GM23338 (cell line): ENCODE measurements at regions not wholly inside any gene's neighbourhood (a gene's known extent, or its start where the extent isn't known, plus 50 kb on each side); places are given as distances from the start of the nearest gene placed in this dataset.

Experiments
- ATAC-seq: fragments of 200-7000 bp; cut with Tn5 transposase; 3 replicates; pipeline ENCODE4 v1.9.1; 2020
- DNase-seq: peaks from one replicate; pipeline ENCODE4 v3.0.0-alpha.2; 2015; ENCODE audit warnings: low spot score
- H2AFZ ChIP-seq: fragments of 200-600 bp; sonication (generic); 2 replicates; pipeline ENCODE4 v1.8.0; 2016; ENCODE audit warnings: antibody characterized with exemption, mild to moderate bottlenecking, moderate library complexity
- H3F3A ChIP-seq: fragments of 200-600 bp; sonication (generic); replicated peaks from 2 replicates; pipeline ENCODE4 v1.8.0; 2017; ENCODE audit warnings: antibody characterized with exemption, mixed run types, low read depth
- H3K27ac ChIP-seq: fragments of 200-600 bp; sonication (generic); 2 replicates; pipeline ENCODE4 v1.6.1; 2016; ENCODE audit warnings: low read depth
- H3K27me3 ChIP-seq: fragments of 200-600 bp; sonication (generic); 2 replicates; pipeline ENCODE4 v1.8.0; 2016; ENCODE audit warnings: mild to moderate bottlenecking, mixed run types, moderate library complexity; ENCODE audit not compliant: insufficient read depth
- H3K36me3 ChIP-seq: fragments of 200-600 bp; sonication (generic); 2 replicates; pipeline ENCODE4 v1.8.0; 2016; ENCODE audit warnings: mild to moderate bottlenecking; ENCODE audit not compliant: insufficient read depth
- H3K4me1 ChIP-seq: fragments of 200-600 bp; sonication (generic); 2 replicates; pipeline ENCODE4 v1.8.0; 2016; ENCODE audit warnings: mild to moderate bottlenecking, moderate library complexity; ENCODE audit not compliant: insufficient read depth
- H3K4me2 ChIP-seq: fragments of 200-600 bp; sonication (generic); 2 replicates; pipeline ENCODE4 v1.7.1; 2017; ENCODE audit warnings: mixed run types
- H3K4me3 ChIP-seq: fragments of 200-600 bp; sonication (generic); 2 replicates; pipeline ENCODE4 v1.6.1; 2016; ENCODE audit warnings: mixed run types
- H3K79me2 ChIP-seq: fragments of 200-600 bp; sonication (generic); replicated peaks from 2 replicates; pipeline ENCODE4 v1.8.0; 2017; ENCODE audit warnings: mild to moderate bottlenecking; ENCODE audit not compliant: insufficient read depth
- H3K9me2 ChIP-seq: fragments of 200-600 bp; sonication (generic); 2 replicates; pipeline ENCODE4 v1.8.0; 2017; ENCODE audit not compliant: insufficient read depth
- H4K20me1 ChIP-seq: fragments of 200-600 bp; sonication (generic); replicated peaks from 2 replicates; pipeline ENCODE4 v1.8.0; 2017; ENCODE audit warnings: mild to moderate bottlenecking; ENCODE audit not compliant: insufficient read depth
- H3K27ac Mint-ChIP-seq: 2 replicates; pipeline ENCODE4 v1.8.0; 2020; ENCODE audit warnings: inconsistent platforms, mild to moderate bottlenecking, moderate library complexity, mixed read lengths
- H3K27me3 Mint-ChIP-seq: 3 replicates; pipeline ENCODE4 v1.8.0; 2022; ENCODE audit warnings: low read depth, mild to moderate bottlenecking, moderate library complexity, mixed read lengths, inconsistent platforms; ENCODE audit not compliant: insufficient read depth, poor library complexity
- H3K36me3 Mint-ChIP-seq: 3 replicates; pipeline ENCODE4 v1.8.0; 2021; ENCODE audit warnings: low read depth, mild to moderate bottlenecking, inconsistent platforms, moderate library complexity, mixed read lengths
- H3K4me1 Mint-ChIP-seq: 3 replicates; pipeline ENCODE4 v1.8.0; 2020; ENCODE audit warnings: mild to moderate bottlenecking, inconsistent platforms, mixed read lengths
- H3K4me3 Mint-ChIP-seq: 3 replicates; pipeline ENCODE4 v1.8.0; 2021; ENCODE audit warnings: moderate library complexity, mild to moderate bottlenecking, inconsistent platforms, mixed read lengths
- H3K9me3 Mint-ChIP-seq: 3 replicates; pipeline ENCODE4 v1.8.0; 2020; ENCODE audit warnings: moderate library complexity, mild to moderate bottlenecking, inconsistent platforms, mixed read lengths
- CREB1 ChIP-seq: fragments of 250-450 bp; sonication (Bioruptor Pico); IDR thresholded peaks from 2 replicates; pipeline ENCODE4 v1.5.0; 2020; ENCODE audit warnings: low read depth, mild to moderate bottlenecking, moderate library complexity
- JUNB ChIP-seq: IDR thresholded peaks from one replicate; pipeline ENCODE4 v1.6.1; 2016; ENCODE audit warnings: antibody characterized with exemption; ENCODE audit not compliant: unreplicated experiment
- NANOG ChIP-seq: IDR thresholded peaks from 2 replicates; pipeline ENCODE4 v1.6.1; 2016; ENCODE audit warnings: antibody characterized with exemption, borderline replicate concordance
- POLR2AphosphoS5 ChIP-seq: IDR thresholded peaks from 2 replicates; pipeline ENCODE4 v1.6.1; 2016; ENCODE audit warnings: antibody characterized with exemption, low read depth
- STAT1 ChIP-seq: IDR thresholded peaks from one replicate; pipeline ENCODE4 v1.6.1; 2016; ENCODE audit warnings: antibody characterized with exemption; ENCODE audit not compliant: unreplicated experiment
- ZNF114 ChIP-seq: fragments of 250-450 bp; sonication (Bioruptor Pico); IDR thresholded peaks from 2 replicates; pipeline ENCODE4 v1.5.0; 2020; ENCODE audit warnings: mild to moderate bottlenecking, moderate library complexity
- TF ChIP-seq, protein P1 (sequence below): IDR thresholded peaks from 2 replicates; pipeline ENCODE4 v1.6.1; 2016; ENCODE audit warnings: antibody characterized with exemption
- TF ChIP-seq, protein P2 (sequence below): fragments of 250-450 bp; sonication (Bioruptor Pico); IDR thresholded peaks from 2 replicates; pipeline ENCODE4 v1.5.0; 2020; ENCODE audit warnings: mild to moderate bottlenecking, moderate library complexity

GRCh38 chr18:30510882-30511281 is 531.7 kb downstream of the DSC3 start:
- Histone ChIP-seq H3K79me2 (no peaks in the 10 kb centered on the region), H3K36me3 (no peaks in the 10 kb centered on the region), H2AFZ (no peak overlapping the region), H3K4me2 (no peak overlapping the region), H3K9me2 (no peaks in the 10 kb centered on the region), H3K27me3 (no peaks in the 10 kb centered on the region), H3F3A (no peaks in the 10 kb centered on the region), H3K27ac (no peak overlapping the region), H3K4me3 (no peak overlapping the region), H3K4me1 (no peaks in the 10 kb centered on the region), H4K20me1 (no peaks in the 10 kb centered on the region)
- no peak for TF ChIP-seq ZNF114 (CRISPR knock-in tag)
- TF ChIP-seq, protein P1, sequence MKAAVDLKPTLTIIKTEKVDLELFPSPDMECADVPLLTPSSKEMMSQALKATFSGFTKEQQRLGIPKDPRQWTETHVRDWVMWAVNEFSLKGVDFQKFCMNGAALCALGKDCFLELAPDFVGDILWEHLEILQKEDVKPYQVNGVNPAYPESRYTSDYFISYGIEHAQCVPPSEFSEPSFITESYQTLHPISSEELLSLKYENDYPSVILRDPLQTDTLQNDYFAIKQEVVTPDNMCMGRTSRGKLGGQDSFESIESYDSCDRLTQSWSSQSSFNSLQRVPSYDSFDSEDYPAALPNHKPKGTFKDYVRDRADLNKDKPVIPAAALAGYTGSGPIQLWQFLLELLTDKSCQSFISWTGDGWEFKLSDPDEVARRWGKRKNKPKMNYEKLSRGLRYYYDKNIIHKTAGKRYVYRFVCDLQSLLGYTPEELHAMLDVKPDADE, result no peak
- no peak for TF ChIP-seq CREB1 (CRISPR knock-in tag)
- TF ChIP-seq POLR2AphosphoS5, result no peak
- TF ChIP-seq, protein P2, sequence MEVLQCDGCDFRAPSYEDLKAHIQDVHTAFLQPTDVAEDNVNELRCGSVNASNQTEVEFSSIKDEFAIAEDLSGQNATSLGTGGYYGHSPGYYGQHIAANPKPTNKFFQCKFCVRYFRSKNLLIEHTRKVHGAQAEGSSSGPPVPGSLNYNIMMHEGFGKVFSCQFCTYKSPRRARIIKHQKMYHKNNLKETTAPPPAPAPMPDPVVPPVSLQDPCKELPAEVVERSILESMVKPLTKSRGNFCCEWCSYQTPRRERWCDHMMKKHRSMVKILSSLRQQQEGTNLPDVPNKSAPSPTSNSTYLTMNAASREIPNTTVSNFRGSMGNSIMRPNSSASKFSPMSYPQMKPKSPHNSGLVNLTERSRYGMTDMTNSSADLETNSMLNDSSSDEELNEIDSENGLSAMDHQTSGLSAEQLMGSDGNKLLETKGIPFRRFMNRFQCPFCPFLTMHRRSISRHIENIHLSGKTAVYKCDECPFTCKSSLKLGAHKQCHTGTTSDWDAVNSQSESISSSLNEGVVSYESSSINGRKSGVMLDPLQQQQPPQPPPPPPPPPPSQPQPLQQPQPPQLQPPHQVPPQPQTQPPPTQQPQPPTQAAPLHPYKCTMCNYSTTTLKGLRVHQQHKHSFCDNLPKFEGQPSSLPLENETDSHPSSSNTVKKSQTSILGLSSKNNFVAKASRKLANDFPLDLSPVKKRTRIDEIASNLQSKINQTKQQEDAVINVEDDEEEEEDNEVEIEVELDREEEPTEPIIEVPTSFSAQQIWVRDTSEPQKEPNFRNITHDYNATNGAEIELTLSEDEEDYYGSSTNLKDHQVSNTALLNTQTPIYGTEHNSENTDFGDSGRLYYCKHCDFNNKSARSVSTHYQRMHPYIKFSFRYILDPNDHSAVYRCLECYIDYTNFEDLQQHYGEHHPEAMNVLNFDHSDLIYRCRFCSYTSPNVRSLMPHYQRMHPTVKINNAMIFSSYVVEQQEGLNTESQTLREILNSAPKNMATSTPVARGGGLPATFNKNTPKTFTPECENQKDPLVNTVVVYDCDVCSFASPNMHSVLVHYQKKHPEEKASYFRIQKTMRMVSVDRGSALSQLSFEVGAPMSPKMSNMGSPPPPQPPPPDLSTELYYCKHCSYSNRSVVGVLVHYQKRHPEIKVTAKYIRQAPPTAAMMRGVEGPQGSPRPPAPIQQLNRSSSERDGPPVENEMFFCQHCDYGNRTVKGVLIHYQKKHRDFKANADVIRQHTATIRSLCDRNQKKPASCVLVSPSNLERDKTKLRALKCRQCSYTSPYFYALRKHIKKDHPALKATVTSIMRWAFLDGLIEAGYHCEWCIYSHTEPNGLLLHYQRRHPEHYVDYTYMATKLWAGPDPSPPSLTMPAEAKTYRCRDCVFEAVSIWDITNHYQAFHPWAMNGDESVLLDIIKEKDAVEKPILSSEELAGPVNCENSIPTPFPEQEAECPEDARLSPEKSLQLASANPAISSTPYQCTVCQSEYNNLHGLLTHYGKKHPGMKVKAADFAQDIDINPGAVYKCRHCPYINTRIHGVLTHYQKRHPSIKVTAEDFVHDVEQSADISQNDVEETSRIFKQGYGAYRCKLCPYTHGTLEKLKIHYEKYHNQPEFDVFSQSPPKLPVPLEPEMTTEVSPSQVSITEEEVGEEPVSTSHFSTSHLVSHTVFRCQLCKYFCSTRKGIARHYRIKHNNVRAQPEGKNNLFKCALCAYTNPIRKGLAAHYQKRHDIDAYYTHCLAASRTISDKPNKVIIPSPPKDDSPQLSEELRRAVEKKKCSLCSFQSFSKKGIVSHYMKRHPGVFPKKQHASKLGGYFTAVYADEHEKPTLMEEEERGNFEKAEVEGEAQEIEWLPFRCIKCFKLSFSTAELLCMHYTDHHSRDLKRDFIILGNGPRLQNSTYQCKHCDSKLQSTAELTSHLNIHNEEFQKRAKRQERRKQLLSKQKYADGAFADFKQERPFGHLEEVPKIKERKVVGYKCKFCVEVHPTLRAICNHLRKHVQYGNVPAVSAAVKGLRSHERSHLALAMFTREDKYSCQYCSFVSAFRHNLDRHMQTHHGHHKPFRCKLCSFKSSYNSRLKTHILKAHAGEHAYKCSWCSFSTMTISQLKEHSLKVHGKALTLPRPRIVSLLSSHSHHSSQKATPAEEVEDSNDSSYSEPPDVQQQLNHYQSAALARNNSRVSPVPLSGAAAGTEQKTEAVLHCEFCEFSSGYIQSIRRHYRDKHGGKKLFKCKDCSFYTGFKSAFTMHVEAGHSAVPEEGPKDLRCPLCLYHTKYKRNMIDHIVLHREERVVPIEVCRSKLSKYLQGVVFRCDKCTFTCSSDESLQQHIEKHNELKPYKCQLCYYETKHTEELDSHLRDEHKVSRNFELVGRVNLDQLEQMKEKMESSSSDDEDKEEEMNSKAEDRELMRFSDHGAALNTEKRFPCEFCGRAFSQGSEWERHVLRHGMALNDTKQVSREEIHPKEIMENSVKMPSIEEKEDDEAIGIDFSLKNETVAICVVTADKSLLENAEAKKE, result no peak
- TF ChIP-seq NANOG, result no peak
- TF ChIP-seq JUNB, result no peak
- TF ChIP-seq STAT1, result no peak
- Mint-ChIP-seq H3K4me3 (no peak overlapping the region), H3K27ac (no peak overlapping the region), H3K36me3 (no peaks in the 10 kb centered on the region; the same call in 2 of the 3 replicates), H3K4me1 (no peaks in the 10 kb centered on the region), H3K27me3 (no peaks in the 10 kb centered on the region), H3K9me3 (no peaks in the 10 kb centered on the region)
- ATAC-seq (no peak), DNase-seq (no peak)
